Gastroesophageal sphincter (tissue), 3 donors: ENCODE measurements at regions not wholly inside any gene's neighbourhood (a gene's known extent, or its start where the extent isn't known, plus 50 kb on each side); places are given as distances from the start of the nearest gene placed in this dataset.

Experiments used
- CTCF ChIP-seq, 4 experiments: fragments of 200-600 bp in 2 of 4; fragments of 450-650 bp in 2 of 4; sonication (generic) in 1 of 4; IDR thresholded peaks; one replicate each; pipeline ENCODE4 v1.5.1; 2017 to 2019; ENCODE audit warnings: antibody characterized with exemption in 4 of 4, mild to moderate bottlenecking in 2 of 4, moderate library complexity in 2 of 4
- POLR2A ChIP-seq, 2 donors: fragments of 450-650 bp; IDR thresholded peaks; one replicate each; pipeline ENCODE4 v1.6.1; 2017; ENCODE audit warnings: antibody characterized with exemption in 2 of 2, mild to moderate bottlenecking in 2 of 2, moderate library complexity in 1 of 2

GRCh38 chr2:149915151-149915550, 327.6 kb upstream of the MMADHC start:
- no peak for TF ChIP-seq CTCF (IDR thresholded peaks at IDR 0.05)
- TF ChIP-seq POLR2A (IDR thresholded peaks at IDR 0.05): no peak
